Activated gamma-delta T cell treated with Interleukin-2 at 50 U/mL for 16 hours (primary cell): ENCODE measurements at regions not wholly inside any gene's neighbourhood (a gene's known extent, or its start where the extent isn't known, plus 50 kb on each side); places are given as distances from the start of the nearest gene placed in this dataset.

Source experiments
- DNase-seq: peaks from one replicate; pipeline ENCODE4 v3.0.0-alpha.2; 2020

DNA sequence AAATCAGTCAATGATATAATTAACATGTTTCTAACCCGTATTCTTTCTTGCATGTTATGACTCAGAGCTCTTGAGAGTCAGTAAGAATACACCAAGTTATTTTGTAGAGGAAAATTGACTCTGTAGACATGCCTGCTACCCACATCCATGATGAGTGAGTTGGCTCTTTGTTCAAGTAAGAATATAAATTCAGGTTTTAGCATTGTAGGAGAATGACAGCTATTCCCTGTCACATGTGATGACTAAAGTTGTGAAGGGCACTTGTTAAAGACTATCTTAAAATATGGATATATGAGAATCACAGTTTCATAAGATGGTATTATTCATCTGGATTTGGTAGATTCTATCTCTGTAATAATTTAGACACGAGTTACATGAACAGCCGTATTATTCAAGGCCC is 209.1 kb downstream of the CCDC59 start:
- DNase-seq, result no peak

DNA sequence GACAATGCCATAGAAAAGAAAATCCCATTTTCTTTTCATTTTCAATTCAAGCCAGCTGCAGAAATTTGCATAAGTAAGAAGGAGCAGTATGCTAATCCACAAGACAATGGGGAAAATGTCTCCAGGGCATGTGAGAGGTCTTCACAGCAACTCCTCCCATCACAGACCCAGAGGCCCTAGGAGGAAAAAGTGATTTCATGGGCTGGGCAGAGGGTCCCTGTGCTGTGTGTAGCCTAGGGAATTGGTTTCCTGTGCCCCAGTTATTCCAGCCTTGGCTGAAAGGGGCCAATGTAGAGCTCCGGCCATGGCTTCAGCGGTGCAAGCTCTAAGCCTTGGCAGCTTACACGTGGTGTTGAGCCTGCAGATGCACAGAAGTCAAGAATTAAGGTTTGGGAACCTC is 211.4 kb downstream of the CCDC59 start:
- DNase-seq, result no peak

GRCh38 chr12:82144505-82144904 is 213.7 kb downstream of the CCDC59 start:
- DNase-seq, result no peak

DNA sequence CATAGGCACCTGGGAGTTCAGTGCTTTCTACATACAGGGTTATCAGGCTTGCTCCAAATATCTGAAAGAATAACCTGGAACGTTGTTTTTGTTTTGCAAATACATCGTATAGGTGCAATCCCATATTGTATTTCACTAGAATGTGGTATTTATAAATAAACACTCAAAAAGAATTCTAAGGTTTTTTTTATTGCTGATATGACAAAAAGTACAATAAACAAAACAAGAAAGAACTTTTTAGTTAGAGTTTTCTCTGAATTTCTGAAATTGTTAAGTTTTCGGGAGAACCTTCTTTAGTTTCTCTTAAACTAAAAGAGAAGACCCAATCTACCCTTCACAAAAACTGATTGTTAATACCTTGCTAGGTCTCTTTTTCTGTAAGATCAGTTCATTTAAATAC is 225.8 kb downstream of the CCDC59 start:
- DNase-seq, result no peak

- DNase-seq, result no peak
Measured at GRCh38 chr12:82130762-82131161, 227.4 kb downstream of the CCDC59 start.

DNA sequence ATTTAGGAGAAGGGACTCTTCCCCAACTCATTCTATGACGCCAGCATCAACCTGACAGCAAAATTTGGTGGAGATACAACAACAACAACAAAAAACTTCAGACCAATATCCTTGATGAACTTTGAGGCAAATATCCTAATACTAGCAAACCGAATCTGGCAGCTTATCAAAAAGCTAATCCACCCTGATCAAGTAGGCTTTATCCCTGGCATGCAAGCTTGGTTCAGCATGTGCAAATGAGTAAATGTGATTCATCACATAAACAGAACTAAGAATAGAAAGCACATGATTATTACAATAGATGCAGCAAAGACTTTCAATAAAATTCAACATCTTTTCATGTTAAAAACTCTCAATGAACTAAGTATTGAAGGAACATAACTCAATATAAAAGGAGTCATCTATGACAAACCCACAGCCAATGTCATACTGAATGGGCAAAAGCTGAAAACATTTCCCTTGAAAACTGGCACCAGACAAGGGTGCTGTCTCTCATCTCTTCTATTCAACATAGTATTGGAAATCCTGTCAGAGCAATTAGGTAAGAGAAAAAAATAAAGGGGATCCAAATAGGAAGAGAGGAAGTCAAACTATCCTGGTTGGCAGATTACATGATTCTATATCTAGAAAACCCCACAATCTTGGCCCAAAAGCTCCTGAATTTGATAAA is 233.3 kb downstream of the CCDC59 start:
- no peak for DNase-seq

DNA sequence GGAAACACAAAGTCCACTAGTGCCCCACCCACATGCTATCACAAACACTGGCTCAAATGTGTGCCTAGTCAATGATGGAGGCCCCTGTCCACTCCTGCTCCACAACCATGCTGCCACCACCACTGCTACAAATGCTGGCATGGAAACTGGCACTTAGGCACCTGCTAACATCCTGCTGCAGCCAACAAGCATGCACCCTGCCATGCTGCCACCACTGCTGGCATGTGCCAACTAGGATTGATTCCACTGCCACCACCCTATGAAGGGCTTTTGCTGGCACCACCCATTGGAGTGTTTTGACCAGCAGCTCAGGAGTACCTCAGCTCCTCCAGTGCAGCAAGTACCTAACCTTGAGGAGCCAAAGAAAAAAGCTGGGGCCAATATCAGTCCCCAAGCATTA is 236.6 kb downstream of the CCDC59 start:
- DNase-seq, result no peak

- no peak for DNase-seq
Measured at GRCh38 chr12:82120901-82121300, 237.3 kb downstream of the CCDC59 start.

DNA sequence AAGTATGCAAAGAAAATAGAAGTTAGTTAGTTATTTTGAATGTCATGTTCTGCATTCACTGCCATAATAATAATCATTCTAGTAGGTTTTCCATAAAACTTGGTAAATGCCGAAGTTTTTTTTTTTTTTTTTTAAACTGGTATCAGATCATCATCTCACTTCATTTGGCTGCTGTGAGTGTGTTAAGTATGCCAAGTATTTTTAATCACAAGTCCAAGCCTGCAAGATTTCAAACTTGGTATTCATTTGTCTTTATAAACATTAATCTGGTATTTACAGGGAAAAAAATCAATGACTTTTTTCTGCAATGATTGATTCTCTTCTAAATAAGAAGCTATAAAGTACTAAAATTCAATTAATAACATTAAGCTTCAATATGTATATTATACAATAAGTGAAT is 248.9 kb downstream of the CCDC59 start:
- no peak for DNase-seq

- DNase-seq, result no peak
Measured at GRCh38 chr12:82108615-82109014, 249.6 kb downstream of the CCDC59 start.

DNA sequence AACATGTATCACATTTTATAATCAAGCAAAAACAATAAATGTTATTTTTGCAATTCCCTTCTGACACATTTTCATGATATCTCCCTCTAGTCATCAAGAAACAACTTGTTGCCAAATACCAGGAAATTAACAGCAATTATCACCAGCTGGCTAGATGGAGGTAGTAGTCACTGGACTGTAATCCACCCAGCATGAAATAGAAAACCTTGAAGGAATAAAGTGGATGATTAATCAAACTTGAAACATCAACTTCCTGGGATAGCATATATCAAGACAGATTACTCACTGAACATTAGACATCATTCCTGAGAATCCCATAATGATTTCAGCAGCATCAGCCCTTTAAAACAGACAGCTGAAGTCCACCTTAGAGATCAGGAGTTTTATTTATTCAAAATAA is 259.0 kb downstream of the CCDC59 start:
- DNase-seq, result no peak

DNA sequence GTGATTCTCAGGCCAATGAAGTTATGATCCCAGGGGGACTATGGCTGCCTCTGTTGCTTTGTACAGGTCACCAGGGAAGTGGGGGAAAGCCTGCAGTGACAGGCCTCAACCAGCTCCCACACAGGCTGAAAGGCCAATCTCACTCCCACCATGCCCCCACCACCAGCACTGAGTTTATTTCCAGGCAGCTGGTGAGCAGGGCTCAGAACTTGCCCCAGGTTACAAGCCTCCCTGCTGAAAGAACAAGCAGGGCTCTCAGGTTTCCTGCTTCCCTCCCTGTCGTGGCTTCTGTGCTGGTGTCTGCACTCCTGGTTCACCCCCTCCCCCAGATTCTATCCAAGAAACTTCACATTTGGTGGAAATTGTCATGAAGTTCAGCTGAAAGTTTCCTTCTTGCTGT is 260.3 kb downstream of the CCDC59 start:
- DNase-seq, result no peak

- DNase-seq, result no peak
Measured at GRCh38 chr12:82097438-82097837, 260.7 kb downstream of the CCDC59 start.

- no peak for DNase-seq
Measured at GRCh38 chr12:82090165-82090564, 268.0 kb downstream of the CCDC59 start.

- no peak for DNase-seq
Measured at GRCh38 chr12:82089369-82090121, 268.6 kb downstream of the CCDC59 start.

GRCh38 chr12:82082501-82082900 is 275.7 kb downstream of the CCDC59 start:
- DNase-seq, result no peak

GRCh38 chr12:82069931-82070514 is 288.2 kb downstream of the CCDC59 start:
- DNase-seq, result no peak

- DNase-seq, result no peak
Measured at GRCh38 chr12:82058197-82058596, 299.0 kb upstream of the PPFIA2 start.

DNA sequence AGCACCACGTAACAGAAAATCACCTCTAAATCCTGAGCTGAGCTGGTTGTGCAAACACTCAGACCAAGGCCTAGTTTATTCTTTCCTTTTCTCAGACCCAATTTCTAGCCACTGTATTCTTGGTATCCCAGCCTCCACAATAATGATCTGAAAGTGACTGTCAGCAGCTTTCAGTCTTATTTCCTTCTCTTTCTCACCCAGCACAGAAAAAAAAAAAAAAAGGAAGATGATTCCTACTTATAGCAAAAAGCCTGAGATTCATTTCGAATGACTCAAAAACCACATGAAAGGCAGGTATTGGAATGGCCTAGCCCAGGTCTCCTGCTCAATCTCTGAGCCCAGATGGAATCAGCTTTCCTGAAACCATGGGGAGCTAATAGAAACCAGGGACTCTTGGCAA is 298.6 kb upstream of the PPFIA2 start:
- DNase-seq, result no peak

- DNase-seq, result no peak
Measured at GRCh38 chr12:82055391-82055790, 296.2 kb upstream of the PPFIA2 start.

DNA sequence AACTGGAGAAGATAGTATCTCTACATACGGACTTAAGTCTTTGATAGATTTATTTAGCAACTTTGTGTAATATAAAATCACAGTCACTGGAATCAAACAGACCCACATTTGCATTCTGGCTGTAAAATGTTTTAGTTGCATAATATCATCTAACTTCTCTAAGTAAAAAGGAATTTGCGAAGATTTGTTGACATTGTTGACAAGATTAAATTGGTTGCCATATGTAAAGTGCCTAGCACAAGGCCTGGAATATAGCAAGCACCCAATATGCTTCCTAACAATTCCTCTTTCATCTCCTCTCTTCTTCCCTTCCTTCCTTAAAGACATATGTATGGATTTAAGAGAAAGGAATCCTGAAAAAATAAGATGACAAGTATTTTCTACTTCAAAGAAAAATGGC is 295.4 kb upstream of the PPFIA2 start:
- DNase-seq, result no peak

DNA sequence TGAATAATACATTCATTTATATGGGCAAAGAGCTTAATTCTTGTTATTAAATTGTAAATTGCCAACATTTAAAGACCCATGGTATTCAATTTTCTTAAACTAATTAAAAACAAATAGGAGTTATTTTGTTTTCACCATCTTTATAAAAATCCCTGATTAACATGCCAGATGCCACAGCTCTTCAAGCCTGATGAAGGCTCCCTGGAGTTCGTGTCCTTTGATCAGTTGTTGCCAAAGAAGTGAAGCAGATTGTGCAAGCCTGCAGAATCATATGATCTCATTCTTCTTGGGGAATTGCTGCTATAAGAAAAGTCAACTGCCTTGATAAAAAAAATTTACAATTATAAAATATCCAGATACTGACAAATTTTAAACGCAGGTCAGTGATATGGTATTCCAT is 288.3 kb upstream of the PPFIA2 start:
- DNase-seq, result no peak

GRCh38 chr12:82040987-82041743 is 282.0 kb upstream of the PPFIA2 start:
- no peak for DNase-seq

- no peak for DNase-seq
Measured at GRCh38 chr12:82034769-82035168, 275.6 kb upstream of the PPFIA2 start.
